NCI-H2081 (cell line): ENCODE measurements at regions not wholly inside any gene's neighbourhood (a gene's known extent, or its start where the extent isn't known, plus 50 kb on each side); places are given as distances from the start of the nearest gene placed in this dataset.
"Not testable (repeated sequence)": the region's sequence is repeated elsewhere in the genome, so short reads cannot be mapped to it uniquely, and the experiment has no call there.

ENCODE experiments used
- DNase-seq, 2 experiments: peaks; one replicate each; lab custom pipeline; 2025; lab: John Stamatoyannopoulos, UW

DNA sequence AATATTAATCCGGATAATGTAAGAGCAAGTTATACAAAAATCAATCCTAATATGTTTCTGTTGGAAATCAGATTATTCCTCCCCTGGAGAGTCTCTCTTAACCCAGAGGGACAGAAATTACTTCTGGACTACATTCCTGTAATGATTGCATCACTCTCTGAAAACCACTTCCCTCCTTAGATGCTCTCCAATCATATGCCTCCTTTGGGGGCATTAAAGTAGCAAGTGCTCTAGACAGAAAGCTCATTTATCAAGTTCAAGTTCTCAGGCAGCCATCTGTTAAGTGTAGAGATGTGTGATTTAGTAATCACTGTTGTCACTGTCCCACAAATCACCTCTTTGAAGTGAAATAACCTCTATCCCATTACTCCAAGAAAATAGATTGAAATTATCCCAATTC lies 247.1 kb downstream of the SLCO4C1 start:
- peak; percentile 50 to 73 for DNase-seq

DNA sequence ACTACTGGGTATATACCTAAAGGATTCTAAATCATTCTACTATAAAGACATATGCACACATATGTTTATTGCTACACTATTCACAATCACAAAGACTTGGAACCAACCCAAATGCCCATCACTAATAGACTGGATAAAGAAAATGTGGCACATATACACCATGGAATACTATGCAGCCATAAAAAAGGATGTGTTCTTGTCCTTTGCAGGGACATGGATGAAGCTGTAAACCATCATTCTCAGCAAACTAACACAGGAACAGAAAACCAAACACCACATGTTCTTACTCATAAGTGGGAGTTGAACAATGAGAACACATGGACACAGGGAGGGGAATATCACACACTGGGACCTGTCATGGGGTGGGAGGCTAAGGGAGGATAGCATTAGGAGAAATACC lies 249.0 kb downstream of the SLCO4C1 start:
- not testable (repeated sequence) for DNase-seq

GRCh38 chr5:102040326-102040725 lies 255.8 kb downstream of the SLCO4C1 start:
- peak in 1 of 2 experiments; percentile 41 for DNase-seq

DNA sequence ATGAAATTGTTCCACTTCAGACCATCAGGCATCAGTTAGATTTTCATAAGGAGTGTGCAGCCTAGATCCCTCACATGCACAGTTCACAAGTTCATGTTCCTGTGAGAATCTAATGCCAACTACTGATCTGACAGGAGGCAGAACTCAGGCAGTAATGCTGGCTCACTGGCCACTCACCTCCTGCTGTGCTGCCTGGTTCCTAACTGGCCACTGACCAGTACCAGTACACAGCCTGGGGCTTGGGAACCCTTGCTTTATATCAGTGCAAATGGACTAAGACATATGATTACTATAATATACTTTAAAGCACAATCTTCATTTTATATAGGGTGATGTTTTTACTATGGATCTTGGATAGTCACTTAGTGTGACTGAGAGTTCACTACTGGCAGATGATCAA lies 259.2 kb downstream of the SLCO4C1 start:
- no peak for DNase-seq

- no peak for DNase-seq
Measured at GRCh38 chr5:102031711-102032110, 264.4 kb downstream of the SLCO4C1 start.

GRCh38 chr5:102018690-102019089 lies 277.4 kb downstream of the SLCO4C1 start:
- DNase-seq: no peak

DNA sequence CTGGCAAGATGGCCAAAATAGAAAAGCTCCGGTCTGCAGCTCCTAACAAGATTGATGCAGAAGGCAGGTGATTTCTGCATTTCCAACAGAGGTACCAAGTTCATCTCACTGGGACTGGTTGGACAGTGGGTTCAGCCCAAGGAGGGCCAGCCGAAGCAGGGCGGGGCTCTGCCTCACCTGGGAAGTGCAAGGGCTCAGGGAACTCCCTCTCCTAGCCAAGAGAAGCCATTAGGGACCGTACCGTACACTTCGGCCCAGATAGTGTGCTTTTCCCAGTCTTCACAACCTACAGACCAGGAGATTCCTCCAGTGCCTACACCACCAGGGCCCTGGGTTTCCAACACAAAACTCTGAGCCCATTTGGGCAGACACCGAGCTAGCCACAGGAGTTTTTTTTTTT lies 277.8 kb downstream of the SLCO4C1 start:
- DNase-seq: no peak

GRCh38 chr5:102014371-102014770 lies 281.7 kb downstream of the SLCO4C1 start:
- no peak for DNase-seq

DNA sequence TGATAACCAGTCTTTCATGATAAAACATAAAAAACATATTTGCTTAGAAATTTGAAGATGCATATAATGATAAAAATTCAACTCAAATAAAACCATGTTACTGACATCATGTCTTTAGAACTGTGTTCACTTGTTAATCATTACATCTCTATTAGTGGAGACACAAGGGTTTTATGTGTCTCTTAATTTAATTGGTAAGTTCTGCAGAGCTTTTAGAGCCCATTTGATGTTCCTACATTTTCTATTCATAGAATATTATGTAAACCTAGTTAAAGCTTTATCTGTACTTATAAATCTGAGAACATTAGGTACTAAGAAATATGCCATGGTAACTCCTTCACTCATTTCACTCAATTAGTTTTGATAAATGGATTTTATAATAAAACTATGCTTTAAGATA lies 285.4 kb downstream of the SLCO4C1 start:
- no peak for DNase-seq

DNA sequence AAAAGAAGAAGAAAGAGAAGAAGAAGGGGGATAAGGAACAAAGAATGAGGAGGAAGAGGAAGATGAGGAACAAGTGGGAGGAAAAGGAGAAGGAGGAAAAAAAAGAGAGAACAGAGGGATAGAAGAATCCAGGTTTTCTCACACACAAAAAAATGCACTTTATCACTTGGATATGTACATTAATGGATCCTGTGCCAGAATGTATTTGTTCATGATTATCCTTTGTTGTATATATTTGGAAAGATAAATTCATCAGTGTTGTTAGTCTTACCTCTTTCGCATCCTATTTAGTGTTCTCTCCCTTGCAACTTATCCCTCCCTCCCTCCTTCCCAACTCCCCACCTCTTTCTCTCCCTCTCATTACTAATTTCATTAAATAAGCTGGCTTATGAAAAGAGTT lies 298.8 kb downstream of the SLCO4C1 start:
- no peak for DNase-seq

DNA sequence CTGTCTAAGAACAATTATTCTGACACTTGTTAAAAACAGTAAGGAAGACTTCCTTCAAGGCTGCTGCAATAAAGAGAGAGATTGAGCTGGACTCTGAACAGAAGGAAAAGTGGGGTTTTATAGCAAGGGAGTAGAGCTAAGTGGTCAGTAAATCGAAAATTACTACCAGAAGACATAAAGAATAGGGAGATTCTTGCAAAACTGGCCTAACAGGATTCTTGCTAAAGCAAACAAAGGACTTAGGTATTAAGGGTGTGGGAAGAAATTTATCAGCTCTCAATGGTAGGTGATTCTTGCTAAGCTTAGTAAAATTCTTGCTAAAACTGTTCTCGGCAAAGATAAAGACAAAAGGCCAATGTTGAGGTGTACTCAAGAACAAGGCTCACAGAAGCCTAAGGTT lies 300.5 kb downstream of the SLCO4C1 start:
- DNase-seq: no peak

DNA sequence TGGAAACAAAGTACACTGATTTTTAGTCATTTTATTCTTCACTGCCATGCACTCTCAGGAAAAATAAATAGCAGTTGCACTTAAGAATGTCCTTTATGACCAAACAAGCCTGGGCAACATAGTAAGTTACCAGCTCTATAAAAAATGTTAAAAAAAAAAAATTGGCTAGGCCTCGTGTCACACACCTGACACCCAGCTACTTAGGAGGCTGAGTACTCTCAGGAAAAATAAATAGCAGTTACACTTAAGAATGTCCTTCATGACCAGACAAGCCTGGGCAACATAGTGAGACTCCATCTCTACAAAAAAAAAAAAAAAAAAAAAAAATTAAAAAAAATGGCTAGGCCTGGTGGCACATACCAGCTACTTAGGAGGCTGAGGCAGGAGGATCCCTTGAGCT lies 304.6 kb downstream of the SLCO4C1 start:
- DNase-seq: no peak

DNA sequence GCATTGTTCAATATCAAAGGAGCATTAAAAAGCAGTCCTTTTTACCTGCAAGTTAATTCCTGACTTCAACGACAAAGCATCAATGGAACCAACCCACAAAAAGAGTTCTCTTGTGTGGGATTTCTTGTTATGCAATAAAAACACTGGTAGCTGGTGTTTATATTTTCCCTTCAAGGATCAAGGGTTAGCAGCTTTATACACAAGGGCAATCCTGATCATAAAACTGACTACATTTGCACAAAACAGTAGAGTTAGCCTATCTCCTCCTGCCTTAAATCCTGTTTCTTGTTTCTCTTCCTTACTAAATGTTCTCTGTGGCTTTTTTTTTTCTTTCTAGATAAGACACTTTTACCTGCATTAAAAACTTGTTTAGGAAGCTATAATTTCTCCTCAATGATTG lies 306.4 kb downstream of the SLCO4C1 start:
- DNase-seq: no peak

DNA sequence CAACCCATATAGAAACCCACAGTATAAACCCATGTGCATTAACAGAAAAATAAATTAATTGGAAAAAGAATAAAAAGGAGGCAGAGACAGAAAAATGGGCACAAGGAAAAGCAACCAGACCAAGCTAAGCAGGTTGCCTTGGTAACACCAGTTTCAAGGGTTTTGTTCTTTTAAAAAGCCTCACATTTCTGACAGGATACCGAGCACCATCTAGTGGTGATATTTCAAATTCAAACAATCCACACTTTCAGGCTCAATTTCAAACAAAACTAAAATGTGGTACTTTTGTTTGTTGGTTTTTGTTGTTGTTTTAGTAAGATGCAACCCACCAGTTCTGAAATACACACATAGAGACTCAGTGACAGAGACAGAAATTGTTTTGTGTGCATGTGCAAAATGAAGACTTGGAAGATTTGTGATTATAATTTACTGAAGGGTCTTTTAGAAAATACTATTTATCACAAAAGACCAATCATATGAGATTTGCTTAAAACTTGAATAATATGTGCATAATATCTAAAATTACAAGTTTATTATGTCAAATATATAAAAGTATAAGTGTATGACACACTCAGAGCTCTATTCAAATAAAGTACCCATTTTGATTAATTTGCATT lies 318.2 kb downstream of the SLCO4C1 start:
- DNase-seq: peak; percentile 70 to 72

DNA sequence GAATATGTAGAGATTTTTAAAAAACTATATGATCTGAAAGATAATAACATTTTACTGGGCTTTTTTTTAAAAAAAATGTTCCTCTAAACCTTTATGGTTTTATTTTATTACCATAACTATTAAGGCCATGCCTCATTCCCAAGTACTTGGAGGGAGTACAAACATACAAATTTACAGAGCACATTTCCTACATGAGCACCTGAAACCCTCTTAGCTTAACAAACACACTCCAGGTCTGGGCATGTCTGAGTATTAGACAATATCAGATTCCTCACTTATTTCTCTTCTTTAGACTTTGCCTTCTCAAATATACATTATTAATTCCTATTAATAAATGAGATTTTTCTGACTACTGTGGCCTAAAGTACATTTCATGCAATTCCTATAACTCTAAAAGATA lies 319.2 kb downstream of the SLCO4C1 start:
- DNase-seq: no peak

DNA sequence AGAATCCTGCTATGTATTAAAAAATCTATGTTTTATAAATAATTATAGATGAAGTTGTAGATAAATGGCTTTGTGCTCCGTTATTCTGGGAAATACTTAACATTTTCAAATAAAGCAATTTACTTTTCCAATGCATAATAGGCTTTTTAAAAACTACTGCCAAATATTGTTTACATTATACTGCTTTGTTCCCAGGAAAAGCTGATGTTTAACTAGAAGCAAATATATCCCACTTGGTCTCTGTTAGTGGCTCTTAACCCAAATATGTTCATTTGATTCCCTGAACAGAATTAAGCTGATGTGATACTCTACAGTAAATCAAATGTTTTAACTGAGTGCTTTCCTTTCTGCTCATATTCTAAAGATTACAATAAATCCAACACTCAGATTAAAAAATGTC lies 326.3 kb downstream of the SLCO4C1 start:
- no peak for DNase-seq

DNA sequence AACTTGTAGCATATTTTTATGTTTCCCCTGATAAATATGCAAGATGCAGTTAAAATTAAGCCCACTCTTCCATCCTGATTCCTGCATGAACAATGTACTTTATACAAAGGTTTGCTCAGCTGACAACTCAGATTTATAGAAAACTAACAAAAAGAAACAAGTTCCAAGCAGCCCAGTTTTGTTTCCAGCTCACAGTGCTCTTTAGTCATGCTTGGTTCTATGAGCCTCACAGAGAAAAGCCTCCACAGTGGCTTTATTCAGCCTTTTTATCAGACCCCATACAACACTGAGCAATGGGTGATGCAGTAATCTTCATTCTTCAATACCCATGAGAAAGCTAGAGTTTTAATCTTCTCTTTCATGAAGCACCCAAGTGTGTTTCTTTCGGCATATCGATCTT lies 329.6 kb downstream of the SLCO4C1 start:
- DNase-seq: no peak

GRCh38 chr5:101955891-101956290 lies 340.2 kb downstream of the SLCO4C1 start:
- no peak for DNase-seq

DNA sequence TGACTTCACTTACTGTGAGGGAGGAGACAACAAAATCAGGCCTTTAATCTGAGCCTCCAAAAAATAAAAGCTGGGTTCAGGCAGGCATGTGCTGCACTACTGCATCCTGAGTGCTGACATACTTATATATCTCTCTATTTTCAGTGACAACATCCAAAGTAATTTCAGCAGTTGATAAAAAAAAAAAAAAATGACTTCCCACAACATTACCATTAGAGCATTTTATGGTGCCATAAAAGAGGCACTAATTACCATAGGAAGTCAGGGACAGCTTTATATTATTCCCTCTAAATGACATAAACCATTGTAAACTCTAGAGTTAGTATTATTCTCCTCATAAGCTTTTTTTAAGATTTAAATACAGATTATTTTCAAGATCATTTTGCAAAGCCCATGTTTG lies 346.1 kb downstream of the SLCO4C1 start:
- no peak for DNase-seq

DNA sequence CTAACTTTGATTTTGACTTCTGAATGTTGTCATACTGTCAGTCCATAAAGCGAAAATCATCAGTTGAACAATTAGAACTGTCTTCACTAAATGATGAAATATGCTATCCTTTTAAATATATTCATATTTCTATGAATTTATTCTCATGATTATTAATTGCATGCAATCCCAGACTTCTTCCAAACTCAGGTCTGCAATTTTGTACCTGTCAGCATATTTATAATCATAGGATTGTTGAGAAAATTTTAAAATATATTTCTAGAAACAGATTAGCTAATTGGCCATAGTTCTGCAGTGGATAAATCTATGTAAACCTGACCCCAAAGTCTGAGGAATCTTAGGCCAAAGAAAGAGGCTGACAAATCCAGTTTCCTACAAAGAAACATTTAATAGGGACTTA lies 347.5 kb downstream of the SLCO4C1 start:
- DNase-seq: no peak

DNA sequence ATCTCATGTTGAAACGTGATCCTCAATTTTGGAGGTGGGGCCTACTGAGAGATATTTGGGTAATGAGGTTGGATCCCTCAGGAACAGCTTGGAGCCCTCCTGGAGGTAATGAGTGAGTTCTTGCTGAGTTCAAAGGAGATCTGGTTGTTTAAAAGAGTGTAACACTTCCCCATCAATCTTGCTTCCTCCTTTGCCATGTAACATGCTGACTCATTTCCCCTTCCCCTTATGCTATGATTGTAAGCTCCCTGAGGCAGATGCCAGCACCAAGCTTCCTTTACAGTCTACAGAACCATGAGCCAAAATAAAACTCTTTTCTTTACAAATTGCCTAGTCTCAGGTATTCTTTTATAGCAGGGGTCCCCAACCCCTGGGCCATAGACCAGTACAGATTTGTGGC lies 352.3 kb downstream of the SLCO4C1 start:
- no peak for DNase-seq

- DNase-seq: peak; percentile 45 to 51
Measured at GRCh38 chr5:101942321-101942882, 353.7 kb downstream of the SLCO4C1 start.

GRCh38 chr5:101937041-101937440 lies 359.0 kb downstream of the SLCO4C1 start:
- no peak for DNase-seq

- no peak for DNase-seq
Measured at GRCh38 chr5:101935086-101935485, 361.0 kb downstream of the SLCO4C1 start.
